Effector CD8-positive, alpha-beta T cell (primary cell): ENCODE measurements at regions not wholly inside any gene's neighbourhood (a gene's known extent, or its start where the extent isn't known, plus 50 kb on each side); places are given as distances from the start of the nearest gene placed in this dataset.

ENCODE experiments used
- DNase-seq: peaks from one replicate; lab custom pipeline; 2025; lab: John Stamatoyannopoulos, UW

- no peak for DNase-seq
These were observed 375.9 kb downstream of the MCTP2 start for GRCh38 chr15:94607176-94607654.

DNA sequence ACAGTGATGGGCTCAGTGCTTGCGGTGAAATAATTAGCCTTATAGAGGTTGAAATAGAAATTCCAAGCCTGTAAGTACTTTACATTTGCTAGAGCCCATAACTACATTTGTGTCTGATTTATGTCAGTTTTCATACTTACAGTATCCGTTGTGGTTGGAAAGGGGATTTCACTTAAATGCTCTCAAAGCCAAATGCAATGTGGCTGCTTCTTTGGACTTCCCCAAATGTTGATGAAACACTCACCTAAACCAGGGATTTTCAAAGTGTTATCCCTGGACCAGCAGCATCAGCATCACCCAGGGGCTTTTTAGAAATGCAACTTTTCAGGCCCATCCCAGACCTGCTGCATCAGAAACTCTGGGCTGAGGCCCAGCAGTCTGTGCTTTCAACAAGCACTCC, 378.7 kb downstream of the MCTP2 start:
- no peak for DNase-seq

- DNase-seq = no peak
These were observed 379.1 kb downstream of the MCTP2 start for GRCh38 chr15:94610485-94610884.

DNA sequence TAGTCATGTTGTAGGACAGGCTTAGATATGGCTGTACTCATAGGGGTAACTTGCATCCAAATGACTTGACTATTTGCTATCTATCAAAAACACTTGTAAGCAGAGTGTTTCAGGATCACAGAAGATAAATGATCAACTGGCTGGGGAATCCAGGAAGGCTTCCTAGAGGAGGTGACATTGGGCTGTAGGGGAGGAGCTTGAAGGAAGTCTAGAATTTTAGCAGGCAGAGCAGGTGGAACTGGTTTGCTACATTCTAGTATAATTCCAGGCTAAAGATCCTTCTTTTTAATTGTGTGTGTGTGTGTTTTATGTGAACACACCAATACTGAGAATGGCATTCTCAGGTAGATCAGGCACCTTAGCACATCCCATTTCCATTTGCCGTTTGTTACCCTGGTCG, 380.3 kb downstream of the MCTP2 start:
- DNase-seq = no peak

DNA sequence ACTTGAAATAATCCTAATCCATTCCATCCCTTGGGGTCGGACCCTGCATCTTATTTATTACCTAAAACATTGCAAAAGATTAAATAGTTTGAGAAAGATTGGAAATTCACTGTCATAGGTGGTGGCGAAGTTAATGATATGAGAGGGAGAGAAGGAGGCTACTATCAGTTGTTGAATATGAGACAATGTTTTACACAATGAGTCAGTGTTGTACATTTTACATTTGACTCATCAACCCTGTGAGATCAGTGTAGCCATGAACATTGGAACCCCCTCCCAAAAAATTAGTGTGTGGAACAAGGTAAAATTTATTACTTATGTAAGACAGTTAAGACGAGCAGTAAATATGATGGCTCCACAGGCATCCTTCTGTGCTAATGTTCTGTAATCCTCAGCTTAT, 384.3 kb downstream of the MCTP2 start:
- no peak for DNase-seq

GRCh38 chr15:94620632-94621031, 389.3 kb downstream of the MCTP2 start:
- DNase-seq = no peak

GRCh38 chr15:94621736-94622135, 390.4 kb downstream of the MCTP2 start:
- DNase-seq = no peak

- no peak for DNase-seq
These were observed 395.6 kb downstream of the MCTP2 start for GRCh38 chr15:94626949-94627348.

- DNase-seq = no peak
These were observed 400.2 kb downstream of the MCTP2 start for GRCh38 chr15:94631608-94632007.

- DNase-seq = no peak
These were observed 406.8 kb downstream of the MCTP2 start for GRCh38 chr15:94638183-94638582.

DNA sequence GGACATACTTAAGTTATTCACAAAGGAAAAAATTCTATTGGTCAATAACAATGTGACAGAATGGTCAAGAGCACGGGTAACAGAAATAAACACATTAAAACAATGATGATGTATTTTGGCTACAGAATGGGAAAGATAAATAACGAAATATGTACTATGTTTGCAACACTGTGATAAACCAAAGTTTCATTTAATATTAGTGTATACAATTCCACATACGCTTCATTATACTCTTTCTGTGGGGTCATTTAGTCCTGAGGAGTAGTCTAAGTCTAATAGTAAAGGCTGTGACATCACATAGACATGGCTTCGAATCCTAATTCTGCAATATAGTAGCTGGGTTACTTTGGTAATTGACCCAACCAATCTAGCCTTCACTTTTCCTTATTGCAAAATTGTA, 408.3 kb downstream of the MCTP2 start:
- no peak for DNase-seq

- DNase-seq = no peak
These were observed 413.1 kb downstream of the MCTP2 start for GRCh38 chr15:94644433-94644832.

DNA sequence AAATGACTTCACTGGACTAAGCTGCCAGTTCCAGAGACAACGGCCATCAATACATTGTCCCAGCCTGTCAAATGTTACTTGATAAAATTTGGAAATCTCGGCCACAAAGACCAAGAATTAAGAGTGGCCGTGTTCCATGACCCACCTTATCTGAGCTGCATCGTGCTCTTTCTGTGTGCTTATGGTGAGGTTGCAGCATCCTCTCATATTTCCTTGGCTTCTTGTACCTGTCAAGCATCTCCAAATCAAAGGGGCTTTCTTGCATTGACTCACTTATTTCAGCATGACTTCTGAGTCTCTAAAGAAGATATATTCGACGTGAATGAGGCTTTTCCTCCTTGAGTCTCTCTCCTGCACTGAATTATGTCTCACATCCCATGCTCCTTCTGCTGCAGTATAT, 421.7 kb downstream of the MCTP2 start:
- DNase-seq = no peak

DNA sequence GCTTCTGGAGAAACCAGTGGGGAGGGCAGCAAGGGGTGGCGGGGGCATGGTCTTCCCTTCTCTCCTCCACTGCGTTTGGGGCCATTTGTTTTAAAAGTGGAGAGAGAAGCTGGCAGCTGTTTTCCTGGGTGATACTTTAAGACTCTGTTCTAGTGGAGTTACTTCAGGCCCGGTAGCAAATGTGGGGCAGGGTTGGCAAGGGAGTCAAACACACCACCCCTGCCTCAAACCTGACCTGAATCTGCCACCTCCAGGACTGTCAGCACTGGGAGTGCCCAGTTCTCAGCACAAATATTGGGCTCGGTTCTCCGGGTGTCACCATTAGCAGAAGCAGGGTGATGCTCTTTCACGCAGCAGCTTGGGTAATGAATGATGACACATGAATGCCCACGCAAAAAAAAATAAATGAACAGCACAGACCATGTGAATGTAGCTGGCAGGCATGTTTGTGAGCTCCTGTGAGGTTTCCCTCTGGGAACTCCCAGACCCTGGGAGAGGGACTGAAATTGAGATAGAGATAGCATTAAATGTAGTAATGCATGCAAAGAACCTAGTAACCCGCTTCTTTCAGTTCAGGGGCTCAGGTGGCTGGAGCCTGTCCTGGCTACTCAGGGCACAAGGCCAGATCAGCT, 424.0 kb downstream of the MCTP2 start:
- DNase-seq = no peak

GRCh38 chr15:94665676-94666441, 434.5 kb downstream of the MCTP2 start:
- DNase-seq = no peak

DNA sequence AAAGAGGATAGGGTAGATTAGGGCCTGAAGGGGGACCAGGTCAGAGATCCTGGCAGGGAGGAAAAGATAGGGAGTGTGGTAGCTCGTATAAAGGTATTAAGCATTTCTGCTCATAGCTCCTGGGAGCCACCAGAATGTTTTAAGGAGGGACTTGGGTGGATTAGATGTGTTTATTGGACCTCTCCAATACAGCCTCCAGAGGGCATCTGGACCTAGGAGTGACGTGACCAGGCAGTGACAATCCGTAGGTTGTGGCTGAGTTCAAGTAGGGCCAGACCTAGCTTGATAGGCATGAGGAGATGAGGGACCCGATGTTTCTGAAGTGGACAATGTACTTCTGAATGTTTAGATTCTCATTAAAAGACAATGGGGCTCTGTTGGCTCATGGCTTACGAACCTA, 435.2 kb downstream of the MCTP2 start:
- no peak for DNase-seq

- no peak for DNase-seq
These were observed 435.7 kb downstream of the MCTP2 start for GRCh38 chr15:94667109-94667508.

GRCh38 chr15:94670438-94671034, 439.2 kb downstream of the MCTP2 start:
- DNase-seq = no peak

GRCh38 chr15:94671858-94672532, 440.6 kb downstream of the MCTP2 start:
- DNase-seq = no peak

DNA sequence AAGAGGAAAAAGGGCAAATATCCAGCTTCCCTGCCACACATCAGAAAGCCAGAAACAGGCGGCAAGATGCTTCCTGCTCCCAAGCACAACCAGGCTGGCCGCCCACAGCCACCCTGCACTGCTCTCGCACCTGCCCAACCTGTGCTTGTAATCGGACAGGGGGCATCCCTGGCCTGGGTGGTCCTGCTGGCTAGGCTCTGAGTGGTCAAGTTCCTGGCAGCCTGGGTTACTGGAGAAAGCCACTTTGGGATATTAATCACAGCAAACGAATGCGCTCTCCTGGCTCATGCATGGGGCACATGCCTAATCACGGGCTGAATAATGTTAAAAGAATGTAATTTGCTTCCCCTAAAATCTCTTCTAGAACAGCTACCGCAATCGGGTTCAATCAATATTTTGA, 442.4 kb downstream of the MCTP2 start:
- DNase-seq = no peak

DNA sequence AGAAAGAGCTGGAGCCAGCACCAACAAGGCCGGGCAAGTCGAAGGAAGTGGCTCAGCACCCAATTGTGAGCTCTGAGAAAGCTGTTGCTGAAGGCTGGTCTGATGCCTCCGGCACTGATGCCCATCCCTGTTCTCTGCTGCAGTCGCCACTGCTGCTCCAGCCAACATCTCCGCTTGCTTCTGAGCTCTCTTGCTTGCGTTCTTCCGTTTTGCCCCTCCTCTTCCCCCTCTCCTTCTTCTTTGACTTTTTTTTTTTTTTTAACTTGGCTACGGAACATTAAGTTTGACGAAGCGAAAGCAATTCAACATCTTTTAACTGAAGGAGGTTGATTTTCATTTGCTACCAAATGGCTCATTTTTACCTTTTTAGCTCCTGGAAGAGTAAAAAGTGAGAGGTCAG, 442.9 kb downstream of the MCTP2 start:
- no peak for DNase-seq

GRCh38 chr15:94677202-94677790, 445.9 kb downstream of the MCTP2 start:
- no peak for DNase-seq
